ENCODE measurements at regions not wholly inside any gene's neighbourhood (a gene's known extent, or its start where the extent isn't known, plus 50 kb on each side); places are given as distances from the start of the nearest gene placed in this dataset.

DNA sequence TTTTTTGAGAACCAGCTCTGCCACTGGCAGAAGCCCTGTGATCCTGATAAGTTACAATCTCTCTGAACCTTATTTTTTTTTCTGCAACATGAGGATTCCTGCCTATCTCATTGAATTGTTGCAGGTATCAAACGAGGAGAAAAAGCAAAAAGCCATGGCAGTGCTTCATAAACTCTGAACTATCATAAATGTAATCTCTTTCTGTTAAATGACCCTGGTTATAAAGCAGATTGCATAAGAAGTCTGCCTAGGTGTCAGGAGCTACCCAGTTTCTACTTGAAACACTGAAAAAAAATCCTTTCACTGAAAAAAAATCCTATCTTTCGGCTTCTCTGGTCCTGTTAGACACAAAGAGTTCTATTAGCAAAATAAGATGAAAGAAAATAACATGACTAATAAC, 172.7 kb downstream of the FAM43A start:
- H3K36me3 ChIP-seq (replicated peaks) = no peaks in the 10 kb centered on the region
- H3K4me1 ChIP-seq = no peaks in the 10 kb centered on the region
- no peak overlapping the region for H3K4me3 ChIP-seq
- no peak for DNase-seq (ENCODE audit: low spot score in 2 of 2)
- in situ Hi-C loops (cut with MboI; ENCODE audit: low sequenced_read_pairs) = no loop called here
- no peaks in the 10 kb centered on the region for H3K9me3 ChIP-seq
- H3K27me3 ChIP-seq (ENCODE audit: low read depth) = no peaks in the 10 kb centered on the region

DNA sequence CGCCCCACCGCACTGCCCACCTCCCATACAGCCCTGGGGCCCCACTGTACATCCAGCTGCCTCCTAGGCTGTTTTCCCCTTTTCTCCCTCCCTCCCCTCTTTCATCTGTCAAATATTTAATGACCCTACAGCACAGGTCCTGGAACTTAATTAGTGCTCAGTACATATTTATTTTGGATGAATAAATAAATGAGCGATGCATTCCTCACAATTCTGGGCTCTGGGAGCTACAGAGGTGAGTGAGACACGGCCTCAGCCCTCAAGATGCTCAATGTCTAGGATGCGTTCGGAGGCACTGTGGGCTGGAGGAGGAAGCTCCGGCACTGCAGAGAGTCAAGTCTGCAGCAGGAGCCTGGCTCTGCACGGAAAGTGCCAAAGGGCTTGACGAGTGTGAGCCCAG, 175.0 kb downstream of the FAM43A start:
- no peak for DNase-seq (ENCODE audit: low spot score in 2 of 2)
- in situ Hi-C loops (cut with MboI; ENCODE audit: low sequenced_read_pairs) = no loop called here
- no peaks in the 10 kb centered on the region for H3K36me3 ChIP-seq (replicated peaks)
- no peaks in the 10 kb centered on the region for H3K9me3 ChIP-seq
- no peaks in the 10 kb centered on the region for H3K27me3 ChIP-seq (ENCODE audit: low read depth)
- no peaks in the 10 kb centered on the region for H3K4me1 ChIP-seq
- H3K4me3 ChIP-seq = no peak overlapping the region

DNA sequence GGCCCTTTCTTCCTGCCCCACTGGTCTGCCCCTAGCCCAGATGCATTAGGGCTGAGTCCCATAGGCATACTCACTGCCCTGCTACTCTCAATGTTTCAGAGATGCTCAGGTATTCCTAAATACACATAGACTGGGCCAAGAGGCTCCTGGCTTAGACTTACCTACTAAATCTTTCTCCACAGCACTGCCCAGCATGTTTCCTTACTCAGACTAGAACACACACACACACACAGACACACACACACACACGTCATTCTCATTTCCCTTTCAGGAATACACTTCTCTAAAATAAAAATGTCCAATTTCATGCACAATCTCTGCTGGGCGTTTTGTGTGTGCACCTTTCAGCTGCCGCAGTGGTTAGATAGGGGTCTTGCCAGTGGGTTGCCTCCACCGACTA, 175.7 kb downstream of the FAM43A start:
- H3K27me3 ChIP-seq (ENCODE audit: low read depth) = no peaks in the 10 kb centered on the region
- no peaks in the 10 kb centered on the region for H3K9me3 ChIP-seq
- in situ Hi-C loops (cut with MboI; ENCODE audit: low sequenced_read_pairs) = no loop called here
- no peaks in the 10 kb centered on the region for H3K4me1 ChIP-seq
- H3K36me3 ChIP-seq (replicated peaks) = no peaks in the 10 kb centered on the region
- H3K4me3 ChIP-seq = no peak overlapping the region
- no peak for DNase-seq (ENCODE audit: low spot score in 2 of 2)

DNA sequence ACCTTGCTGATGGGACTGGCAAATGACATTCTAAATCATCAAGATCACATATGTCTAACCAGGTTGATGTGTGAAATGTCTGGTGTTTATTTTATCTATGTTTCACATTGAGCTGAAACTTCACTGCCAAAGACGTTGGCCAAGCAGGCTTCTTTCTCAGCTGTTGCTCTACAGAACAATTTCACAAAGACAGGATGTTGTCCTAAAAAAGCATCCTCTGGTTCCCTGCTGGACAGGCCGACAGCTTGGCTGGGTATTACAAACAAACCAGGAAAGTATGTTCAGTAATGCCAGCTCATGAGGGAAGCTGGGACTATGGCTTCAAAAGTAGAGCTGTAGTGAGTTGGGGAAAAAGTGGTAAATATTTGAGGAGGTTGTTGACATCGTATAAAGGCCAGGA, 179.4 kb downstream of the FAM43A start:
- Histone ChIP-seq H3K27me3 (ENCODE audit: low read depth) (peaks cover 8% of the 10 kb centered on the region; the same call in 1 of the 2 replicates), H3K36me3 (replicated peaks) (no peaks in the 10 kb centered on the region), H3K4me1 (no peaks in the 10 kb centered on the region), H3K9me3 (no peaks in the 10 kb centered on the region), H3K4me3 (no peak overlapping the region)
- DNase-seq (ENCODE audit: low spot score in 2 of 2) = no peak
- in situ Hi-C loops (cut with MboI; ENCODE audit: low sequenced_read_pairs) = no loop called here

DNA sequence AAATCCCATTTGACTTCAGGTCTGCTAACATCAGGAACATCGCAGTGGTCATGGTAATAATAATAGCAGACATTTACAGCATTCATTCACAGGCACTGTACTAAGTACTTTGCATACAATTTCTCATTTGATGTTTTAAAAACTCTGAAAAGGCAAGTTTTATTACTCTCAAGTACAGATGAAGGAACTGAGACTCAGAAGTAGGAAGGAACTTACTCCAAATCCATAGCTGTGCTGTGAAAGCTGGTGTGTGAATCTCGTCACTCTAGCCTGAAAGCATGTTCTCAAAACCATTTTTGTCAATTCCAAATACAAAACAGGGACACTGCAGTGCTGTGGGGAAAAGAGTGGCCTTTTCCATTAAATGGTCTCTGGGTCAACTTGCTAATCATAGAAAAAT, 179.9 kb downstream of the FAM43A start:
- no peak for DNase-seq (ENCODE audit: low spot score in 2 of 2)
- Histone ChIP-seq H3K36me3 (replicated peaks) (no peaks in the 10 kb centered on the region), H3K9me3 (no peaks in the 10 kb centered on the region), H3K27me3 (ENCODE audit: low read depth) (peaks cover 8% of the 10 kb centered on the region; the same call in 1 of the 2 replicates), H3K4me1 (no peaks in the 10 kb centered on the region), H3K4me3 (no peak overlapping the region)
- in situ Hi-C loops (cut with MboI; ENCODE audit: low sequenced_read_pairs) = no loop called here

DNA sequence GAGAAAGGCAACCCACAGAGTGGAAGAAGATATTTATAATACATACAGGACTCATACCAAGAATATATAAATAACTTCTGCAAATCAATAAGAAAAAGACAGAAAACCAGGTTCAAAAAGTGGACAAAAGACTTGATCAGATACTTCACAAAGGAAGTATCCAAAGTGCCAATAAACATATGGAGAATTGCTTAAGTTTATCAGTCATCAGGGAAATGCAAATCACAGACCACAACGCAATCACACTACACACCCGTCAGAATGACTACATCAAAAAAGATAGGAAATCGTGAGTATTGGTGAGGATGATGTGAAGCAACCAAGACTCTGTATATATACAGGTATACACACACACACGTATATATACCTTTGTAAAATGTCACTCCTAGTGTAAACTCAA, 180.6 kb downstream of the FAM43A start:
- peaks cover 8% of the 10 kb centered on the region; the same call in 1 of the 2 replicates for H3K27me3 ChIP-seq (ENCODE audit: low read depth)
- no peaks in the 10 kb centered on the region for H3K9me3 ChIP-seq
- H3K4me3 ChIP-seq = no peak overlapping the region
- in situ Hi-C loops (cut with MboI; ENCODE audit: low sequenced_read_pairs) = no loop called here
- H3K36me3 ChIP-seq (replicated peaks) = no peaks in the 10 kb centered on the region
- DNase-seq (ENCODE audit: low spot score in 2 of 2) = no peak
- H3K4me1 ChIP-seq = no peaks in the 10 kb centered on the region

DNA sequence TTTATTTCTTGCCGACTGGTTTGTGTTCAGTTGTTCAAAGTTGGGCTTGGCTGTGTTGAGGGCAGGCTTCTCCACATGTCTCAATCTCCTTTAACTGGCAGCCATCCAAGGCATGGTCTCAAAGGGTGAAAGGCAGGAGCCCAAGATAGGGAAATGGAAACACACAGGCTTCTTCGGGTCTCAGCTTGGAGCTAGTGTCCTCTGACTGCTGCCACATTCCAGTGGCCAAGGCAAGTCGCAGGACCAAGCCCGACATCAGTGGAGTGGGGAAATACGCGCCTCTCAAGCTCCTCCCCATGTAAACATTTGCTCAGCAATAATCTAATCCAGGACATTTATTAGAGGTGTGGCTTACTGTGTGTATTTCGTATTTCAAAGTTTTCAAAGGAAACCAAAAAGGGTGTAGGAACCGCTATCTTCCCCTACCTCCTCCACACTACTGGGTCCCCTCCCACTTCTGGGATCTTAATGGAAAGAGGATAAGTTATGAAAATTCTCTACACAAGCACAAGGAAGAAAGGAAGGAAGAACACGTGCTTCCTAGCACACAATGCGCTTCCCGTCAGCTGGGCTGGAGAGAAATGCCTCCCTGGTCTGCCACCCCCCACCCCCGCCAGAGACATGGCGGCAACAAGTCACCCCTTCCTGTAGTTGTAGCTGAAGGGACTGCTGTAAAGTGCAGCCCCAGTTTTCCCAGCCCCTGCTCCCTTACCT, 181.7 kb downstream of the FAM43A start:
- H3K9me3 ChIP-seq = no peaks in the 10 kb centered on the region
- H3K36me3 ChIP-seq (replicated peaks) = no peaks in the 10 kb centered on the region
- in situ Hi-C loops (cut with MboI; ENCODE audit: low sequenced_read_pairs) = no loop called here
- H3K4me1 ChIP-seq = peaks cover 3% of the 10 kb centered on the region; the same call in 1 of the 2 replicates
- H3K27me3 ChIP-seq (ENCODE audit: low read depth) = peaks cover 8% of the 10 kb centered on the region; the same call in 1 of the 2 replicates
- DNase-seq (ENCODE audit: low spot score in 2 of 2) = no peak
- no peak overlapping the region for H3K4me3 ChIP-seq

DNA sequence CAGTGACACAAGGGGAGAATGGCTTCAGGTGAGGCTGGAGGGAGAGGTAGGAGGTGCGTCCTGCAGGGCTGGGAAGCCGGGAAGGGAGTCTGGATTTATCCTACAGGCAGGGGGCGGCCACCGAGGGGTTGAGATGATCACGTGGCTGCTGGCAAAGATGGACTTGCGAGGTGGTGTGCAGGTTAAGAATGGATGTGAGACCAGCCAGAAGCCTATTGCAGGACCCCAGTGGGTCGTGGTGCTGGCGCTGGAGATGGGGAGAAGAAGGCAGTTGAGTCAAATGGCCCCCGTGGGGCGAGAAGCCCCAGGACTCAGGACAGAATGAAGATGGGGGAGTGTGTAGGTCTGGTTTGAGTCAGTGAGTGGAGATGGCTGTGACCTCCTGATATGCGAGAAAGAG, 183.1 kb downstream of the FAM43A start:
- no peaks in the 10 kb centered on the region for H3K36me3 ChIP-seq (replicated peaks)

DNA sequence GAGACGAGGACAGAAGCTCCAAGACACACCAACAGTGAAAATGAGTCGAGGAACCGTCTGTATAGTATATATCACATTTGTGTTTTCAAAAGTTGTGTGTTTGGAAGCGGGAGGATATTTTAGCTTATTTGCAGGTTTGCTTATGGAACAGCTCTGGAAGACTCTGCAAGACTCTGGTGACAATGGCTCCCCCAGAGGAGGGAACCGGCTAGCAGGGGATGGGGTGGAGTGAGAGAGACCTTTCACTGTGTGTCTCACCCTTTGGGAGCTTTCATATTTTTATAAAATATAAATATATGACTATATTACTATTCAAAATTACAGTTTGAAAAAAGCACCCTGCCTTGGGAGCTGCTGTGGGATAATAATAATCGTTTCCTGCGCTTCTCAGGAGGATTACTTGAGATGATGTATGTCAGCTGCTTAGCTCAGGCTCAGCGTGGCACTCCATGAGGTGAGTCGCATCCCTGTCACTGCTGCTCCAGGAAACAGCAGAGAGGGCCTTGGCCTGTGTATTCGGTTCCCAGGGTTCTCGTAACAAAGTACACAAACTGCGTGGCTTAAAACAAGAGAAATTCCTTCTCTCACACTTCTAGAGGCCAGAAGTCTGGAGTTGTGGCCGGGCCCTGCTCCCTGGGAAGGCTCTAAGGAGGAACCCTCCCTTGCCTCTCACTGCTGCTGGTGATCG, 183.9 kb downstream of the FAM43A start:
- H3K36me3 ChIP-seq (replicated peaks) = no peaks in the 10 kb centered on the region
- peaks cover 8% of the 10 kb centered on the region; the same call in 1 of the 2 replicates for H3K27me3 ChIP-seq (ENCODE audit: low read depth)
- H3K4me1 ChIP-seq = peaks cover 3% of the 10 kb centered on the region; the same call in 1 of the 2 replicates
- no peak for DNase-seq (ENCODE audit: low spot score in 2 of 2)
- in situ Hi-C loops (cut with MboI; ENCODE audit: low sequenced_read_pairs) = no loop called here
- no peaks in the 10 kb centered on the region for H3K9me3 ChIP-seq
- H3K4me3 ChIP-seq = no peak overlapping the region

More for the DNA sequence above, 183.1 kb downstream of the FAM43A start:
- no peaks in the 10 kb centered on the region for H3K9me3 ChIP-seq
- DNase-seq (ENCODE audit: low spot score in 2 of 2) = no peak
- peaks cover 8% of the 10 kb centered on the region; the same call in 1 of the 2 replicates for H3K27me3 ChIP-seq (ENCODE audit: low read depth)
- peaks cover 3% of the 10 kb centered on the region; the same call in 1 of the 2 replicates for H3K4me1 ChIP-seq
- no peak overlapping the region for H3K4me3 ChIP-seq
- in situ Hi-C loops (cut with MboI; ENCODE audit: low sequenced_read_pairs) = no loop called here

DNA sequence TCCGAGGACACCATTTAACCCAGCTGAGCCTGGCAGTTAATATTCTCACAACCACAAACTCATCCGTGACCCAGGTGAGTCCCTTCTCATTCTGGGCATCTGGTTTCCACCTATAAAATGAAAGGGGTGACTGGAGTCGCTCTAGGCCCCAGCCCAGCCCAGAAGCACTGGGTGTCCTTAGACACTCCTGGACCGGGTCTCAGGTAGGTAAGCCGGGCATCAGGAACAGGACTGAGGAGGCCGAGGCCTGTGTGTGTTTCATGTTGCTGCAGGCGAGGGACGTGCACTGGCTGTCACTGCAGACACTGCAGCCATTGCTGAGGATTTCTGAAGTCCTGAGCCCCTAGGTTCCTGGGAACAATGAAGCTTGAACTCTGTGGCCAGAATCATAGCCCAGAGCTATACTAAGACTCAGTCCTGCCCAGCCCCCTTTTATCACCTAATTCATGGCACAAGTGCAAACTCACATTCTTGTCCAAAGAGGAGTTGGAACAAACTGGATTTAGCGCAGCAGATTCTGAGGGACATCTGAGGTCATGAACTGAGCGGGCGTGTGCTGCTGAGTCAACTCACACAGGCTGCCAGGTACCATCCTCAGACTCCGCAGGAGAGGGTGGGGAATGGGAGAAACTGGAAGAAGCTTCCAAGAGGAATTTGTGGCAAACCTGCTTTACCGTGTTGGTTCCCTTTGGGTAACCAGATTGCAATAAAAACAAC, 184.9 kb downstream of the FAM43A start:
- Histone ChIP-seq H3K4me1 (peaks cover 3% of the 10 kb centered on the region; the same call in 1 of the 2 replicates), H3K9me3 (no peaks in the 10 kb centered on the region), H3K4me3 (no peak overlapping the region), H3K27me3 (ENCODE audit: low read depth) (peaks cover 8% of the 10 kb centered on the region; the same call in 1 of the 2 replicates), H3K36me3 (replicated peaks) (no peaks in the 10 kb centered on the region)
- in situ Hi-C loops (cut with MboI; ENCODE audit: low sequenced_read_pairs) = no loop called here
- no peak for DNase-seq (ENCODE audit: low spot score in 2 of 2)

DNA sequence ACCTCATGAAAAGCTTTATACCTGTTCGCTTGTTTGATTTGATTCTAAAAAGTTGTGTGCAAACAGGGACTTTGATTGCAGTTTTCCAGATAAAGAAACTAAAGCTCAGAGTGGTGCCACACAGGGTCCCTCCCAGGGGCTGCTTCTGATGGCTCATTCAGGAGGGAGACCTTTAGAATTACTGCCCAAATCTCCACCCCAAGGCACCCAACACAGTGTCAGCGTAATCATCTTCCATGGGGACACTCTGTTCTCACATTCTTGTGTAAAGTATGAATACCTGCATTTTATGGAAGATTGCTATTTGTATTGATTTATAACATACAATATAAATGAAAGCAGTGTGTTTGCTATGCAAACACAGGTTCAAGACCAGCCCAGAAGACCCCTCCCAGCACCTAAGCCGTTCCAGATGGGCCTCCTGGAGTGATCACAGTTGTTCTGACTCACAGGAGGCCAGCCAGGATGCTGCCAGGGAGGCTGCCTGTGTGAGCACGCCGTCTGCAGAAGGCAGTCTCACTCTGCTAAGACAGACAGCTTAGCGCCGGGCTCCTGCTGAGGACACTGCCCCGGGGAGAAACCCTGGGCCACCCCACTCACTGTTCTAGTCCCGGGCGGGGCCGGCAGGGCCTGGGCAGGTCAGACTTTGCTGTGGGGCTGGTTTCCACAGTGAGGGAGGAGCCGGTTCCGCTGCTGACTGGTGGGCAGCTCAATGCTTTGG, 185.6 kb downstream of the FAM43A start:
- peak in 1 of 2 experiments; percentile 53 for DNase-seq (ENCODE audit: low spot score in 2 of 2)
- H3K9me3 ChIP-seq = no peaks in the 10 kb centered on the region
- in situ Hi-C loops (cut with MboI; ENCODE audit: low sequenced_read_pairs) = no loop called here
- H3K27me3 ChIP-seq (ENCODE audit: low read depth) = peaks cover 8% of the 10 kb centered on the region; the same call in 1 of the 2 replicates
- H3K4me3 ChIP-seq = no peak overlapping the region
- H3K4me1 ChIP-seq = peaks cover 3% of the 10 kb centered on the region; the same call in 1 of the 2 replicates
- no peaks in the 10 kb centered on the region for H3K36me3 ChIP-seq (replicated peaks)

DNA sequence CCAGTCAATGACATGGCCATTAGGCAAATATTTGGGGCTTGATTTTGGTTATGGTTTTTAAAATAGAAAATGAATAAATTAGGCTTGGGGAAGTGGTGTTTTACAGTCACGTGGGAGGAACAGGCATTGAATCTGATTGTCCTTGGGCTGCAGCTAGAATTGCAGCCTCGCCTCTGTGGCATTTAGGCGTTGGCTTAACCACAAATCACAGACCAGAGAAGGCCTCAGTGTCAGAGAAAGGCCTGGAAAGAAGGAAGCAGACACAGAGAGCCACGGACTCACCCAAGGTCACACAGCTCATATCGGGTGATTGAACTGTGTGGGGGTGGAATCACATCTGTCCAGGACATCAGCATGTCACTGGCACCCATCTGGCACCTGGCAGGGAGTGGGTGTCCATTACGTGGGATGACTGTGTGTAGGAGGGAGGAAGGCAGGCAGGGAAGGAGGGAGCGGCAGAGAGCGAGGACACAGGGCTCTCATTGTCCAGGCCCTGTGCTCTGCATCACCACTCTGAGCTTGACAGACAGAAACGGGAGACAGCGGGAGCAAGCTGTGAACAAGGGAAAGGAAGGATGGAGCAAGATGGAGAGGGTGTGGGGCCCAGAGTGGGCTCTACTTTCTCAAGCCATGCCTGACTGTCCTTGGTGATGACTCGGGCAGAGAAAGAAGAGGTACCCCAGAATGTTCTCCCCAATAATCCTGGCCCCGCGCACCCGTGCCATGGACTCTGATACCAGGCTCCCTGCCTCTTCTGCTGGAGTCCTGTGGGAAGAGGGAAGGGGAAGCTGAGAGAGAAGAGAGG, 186.4 kb downstream of the FAM43A start:
- Histone ChIP-seq H3K36me3 (replicated peaks) (no peaks in the 10 kb centered on the region), H3K27me3 (ENCODE audit: low read depth) (peaks cover 4% of the 10 kb centered on the region; the same call in 1 of the 2 replicates), H3K4me3 (no peak overlapping the region), H3K4me1 (peaks cover 3% of the 10 kb centered on the region; the same call in 1 of the 2 replicates), H3K9me3 (no peaks in the 10 kb centered on the region)
- DNase-seq (ENCODE audit: low spot score in 2 of 2) = no peak
- in situ Hi-C loops (cut with MboI; ENCODE audit: low sequenced_read_pairs) = no loop called here

DNA sequence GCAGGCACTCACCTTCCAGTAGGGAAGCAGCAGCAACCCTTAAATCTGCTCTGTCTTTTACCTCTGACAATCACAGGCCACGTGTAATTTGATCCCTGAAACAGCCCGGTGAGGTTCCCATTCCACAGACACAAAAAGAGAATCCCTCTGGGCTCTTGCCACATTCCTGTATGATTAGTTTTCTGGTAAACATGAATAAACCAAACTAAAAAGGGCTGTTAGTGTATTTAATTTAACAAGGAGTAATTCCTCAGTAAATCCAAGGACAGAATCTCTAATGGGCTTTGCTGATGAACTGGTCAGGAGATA, 186.9 kb downstream of the FAM43A start:
- in situ Hi-C loops (cut with MboI; ENCODE audit: low sequenced_read_pairs) = no loop called here
- DNase-seq (ENCODE audit: low spot score in 2 of 2) = no peak

More for the DNA sequence above, 186.9 kb downstream of the FAM43A start:
- Histone ChIP-seq H3K9me3 (no peaks in the 10 kb centered on the region), H3K36me3 (replicated peaks) (no peaks in the 10 kb centered on the region), H3K27me3 (ENCODE audit: low read depth) (0 out of 2 replicates have a peak, but pooled peaks cover under 1% of the 10 kb centered on the region), H3K4me3 (no peak overlapping the region), H3K4me1 (peaks cover 3% of the 10 kb centered on the region; the same call in 1 of the 2 replicates)
